Muscle of leg (tissue), 3 donors: ENCODE measurements at regions not wholly inside any gene's neighbourhood (a gene's known extent, or its start where the extent isn't known, plus 50 kb on each side); places are given as distances from the start of the nearest gene placed in this dataset.

Experiments
- DNase-seq: peaks from one replicate; pipeline ENCODE4 v3.0.0; 2013
- H3K27ac ChIP-seq: one replicate; pipeline ENCODE4 v1.5.1; 2013; ENCODE audit warnings: mild to moderate bottlenecking, low read length, control low read depth
- H3K27me3 ChIP-seq: one replicate; pipeline ENCODE4 v1.6.1; 2013; ENCODE audit warnings: low read length; ENCODE audit not compliant: control insufficient read depth, insufficient read depth
- H3K36me3 ChIP-seq: one replicate; pipeline ENCODE4 v1.6.1; 2013; ENCODE audit warnings: low read length; ENCODE audit not compliant: control insufficient read depth, insufficient read depth
- H3K4me1 ChIP-seq: one replicate; pipeline ENCODE4 v1.6.1; 2013; ENCODE audit warnings: low read length; ENCODE audit not compliant: control insufficient read depth, insufficient read depth
- H3K4me3 ChIP-seq: one replicate; pipeline ENCODE4 v1.5.1; 2013; ENCODE audit warnings: low read length, control low read depth
- H3K9me3 ChIP-seq: replicated peaks from 2 replicates; pipeline ENCODE4 v1.6.1; 2013; ENCODE audit warnings: low read depth, low read length; ENCODE audit not compliant: control insufficient read depth
- WGBS: methylation state at CpG from one replicate; pipeline ENCODE4 v1.1.5; 2013; ENCODE audit warnings: missing lambda C conversion rate; ENCODE audit not compliant: insufficient coverage; 5-methylcytosine and 5-hydroxymethylcytosine counted together

DNA sequence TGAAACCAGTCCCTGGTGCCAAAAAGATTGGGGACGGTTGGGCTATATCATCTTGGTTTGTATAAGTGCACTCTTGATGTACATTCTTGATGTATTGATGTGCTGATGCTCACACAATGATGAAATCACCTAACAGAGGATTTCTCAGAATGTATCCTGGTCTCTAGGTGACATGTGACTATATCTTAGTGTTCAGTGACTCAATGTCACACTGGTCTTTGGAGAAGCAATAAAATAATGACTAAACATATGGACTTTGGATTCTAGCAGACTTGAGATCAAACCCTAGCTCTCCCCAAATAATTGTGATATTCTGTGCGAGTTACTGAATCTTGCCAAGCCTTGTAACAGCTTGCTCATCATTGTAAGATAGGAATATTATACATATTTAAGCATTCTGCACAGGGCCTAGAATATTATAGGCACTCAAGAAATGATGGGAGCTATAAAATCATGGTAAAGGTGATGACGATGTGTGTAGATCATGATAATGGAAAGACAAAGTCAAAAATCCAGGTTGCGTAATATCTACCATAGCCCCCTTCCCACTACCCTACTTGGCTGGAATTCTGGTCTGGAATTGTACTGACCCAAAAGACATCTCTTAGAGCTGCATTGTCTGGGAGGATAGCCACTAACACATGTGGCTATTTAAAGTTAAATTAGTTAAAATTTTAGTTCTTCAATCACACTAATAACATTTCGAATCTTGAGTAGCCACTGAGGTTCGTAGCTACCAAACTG, 117.6 kb upstream of the PWP1 start:
- no peaks in the 10 kb centered on the region for H3K4me1 ChIP-seq
- H3K36me3 ChIP-seq = no peaks in the 10 kb centered on the region
- no peaks in the 10 kb centered on the region for H3K9me3 ChIP-seq
- H3K27me3 ChIP-seq = no peaks in the 10 kb centered on the region
- no CpG with 5 or more reads among the region's 6 CpGs for WGBS
- H3K27ac ChIP-seq = no peak overlapping the region
- no peak overlapping the region for H3K4me3 ChIP-seq
- no peak for DNase-seq

DNA sequence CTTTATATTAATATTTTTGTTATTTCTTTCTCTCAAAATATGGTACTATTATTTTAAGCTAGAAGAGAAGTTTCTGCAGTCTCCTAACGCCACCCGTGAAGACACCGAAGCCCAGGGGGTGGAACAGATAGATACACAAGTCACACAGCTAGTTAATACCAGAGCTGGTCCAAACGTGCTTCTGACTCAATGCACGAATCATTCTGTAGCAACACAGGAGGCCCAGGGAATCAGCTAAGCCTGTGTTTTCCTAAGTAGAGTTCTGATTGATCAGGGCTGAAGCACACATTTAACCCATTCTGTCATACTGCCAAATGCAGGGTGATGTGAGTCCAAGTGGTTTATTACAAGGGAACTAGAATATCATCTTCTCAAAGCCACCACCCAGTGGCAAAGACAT, 116.9 kb upstream of the PWP1 start:
- H3K4me3 ChIP-seq = no peak overlapping the region

DNA sequence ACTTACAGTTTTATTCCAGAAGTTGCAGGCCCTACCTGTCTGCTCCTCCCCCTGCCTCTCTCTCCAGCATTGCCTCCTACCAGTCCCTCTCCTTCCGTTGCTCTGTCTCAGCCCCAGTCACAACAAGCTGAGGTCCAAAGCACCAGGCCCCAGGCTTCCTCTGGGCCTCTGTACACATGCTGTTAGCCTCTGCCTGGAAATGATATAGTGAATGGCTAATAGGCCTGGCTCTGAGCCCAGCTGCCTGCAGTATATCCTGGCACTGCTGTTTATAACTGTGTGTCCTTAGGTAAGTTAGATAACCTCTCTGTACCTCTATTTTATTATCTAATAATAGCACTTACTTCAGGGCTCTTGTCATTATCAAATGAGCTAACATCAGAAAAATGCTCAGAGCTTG, 114.9 kb upstream of the PWP1 start:
- Histone ChIP-seq H3K27me3 (no peaks in the 10 kb centered on the region), H3K4me3 (no peak overlapping the region), H3K27ac (no peak overlapping the region), H3K36me3 (no peaks in the 10 kb centered on the region), H3K9me3 (no peaks in the 10 kb centered on the region), H3K4me1 (no peaks in the 10 kb centered on the region)
- WGBS = no CpG with 5 or more reads among the region's 1 CpG
- DNase-seq = no peak

More for the DNA sequence above, 116.9 kb upstream of the PWP1 start:
- Histone ChIP-seq H3K4me1 (no peaks in the 10 kb centered on the region), H3K27ac (no peak overlapping the region), H3K27me3 (no peaks in the 10 kb centered on the region), H3K9me3 (no peaks in the 10 kb centered on the region), H3K36me3 (no peaks in the 10 kb centered on the region)
- DNase-seq = no peak
- 93% methylated on average over 3 of the region's 5 CpGs for WGBS

DNA sequence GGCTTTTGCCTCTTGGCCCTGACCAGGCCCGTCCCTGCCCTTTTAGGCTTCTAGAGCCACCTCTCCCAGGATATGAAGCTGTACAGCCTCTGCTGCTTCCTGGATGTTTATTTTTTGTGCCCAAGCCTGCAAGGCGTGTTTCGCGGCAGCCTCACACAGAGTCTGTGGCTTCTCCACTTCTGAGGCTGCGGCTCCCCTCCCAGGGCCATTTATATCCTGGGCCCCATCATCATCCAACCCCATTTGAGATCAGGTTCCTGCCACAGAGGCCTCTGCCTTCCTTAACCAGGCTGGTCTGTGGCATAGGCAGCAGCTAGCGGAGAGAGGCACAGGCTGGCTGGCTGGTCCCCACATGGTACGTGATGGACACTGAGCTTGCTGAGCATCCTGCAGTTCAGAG, 114.1 kb upstream of the PWP1 start:
- WGBS = 78% methylated on average over 7 of the region's 7 CpGs
- no peaks in the 10 kb centered on the region for H3K9me3 ChIP-seq

DNA sequence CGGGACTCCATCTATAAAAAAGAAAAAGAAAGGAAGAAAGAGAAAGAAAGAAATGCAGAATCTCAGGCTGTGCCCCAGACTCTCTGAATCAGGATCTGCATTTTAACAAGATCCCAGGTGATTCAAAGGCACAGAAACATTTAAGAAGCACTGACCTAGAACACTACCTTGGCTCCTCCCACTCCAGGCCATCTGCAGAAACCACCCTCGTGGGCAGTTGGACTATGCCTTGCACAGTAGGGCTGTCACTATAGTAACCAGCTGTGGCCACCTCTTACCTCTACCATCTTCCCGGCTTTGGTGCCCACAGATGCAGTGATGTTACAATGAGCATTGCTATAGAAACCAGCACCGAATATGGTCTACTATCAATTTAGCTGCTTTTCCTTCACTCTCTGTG, 110.9 kb upstream of the PWP1 start:
- Histone ChIP-seq H3K27ac (no peak overlapping the region), H3K36me3 (no peaks in the 10 kb centered on the region), H3K4me1 (peaks cover 2% of the 10 kb centered on the region), H3K27me3 (peaks cover 8% of the 10 kb centered on the region), H3K9me3 (no peaks in the 10 kb centered on the region), H3K4me3 (no peak overlapping the region)
- no peak for DNase-seq
- WGBS = 72% methylated on average over 4 of the region's 4 CpGs

More for the DNA sequence above, 114.1 kb upstream of the PWP1 start:
- no peak overlapping the region for H3K27ac ChIP-seq
- no peaks in the 10 kb centered on the region for H3K27me3 ChIP-seq
- DNase-seq = no peak
- no peaks in the 10 kb centered on the region for H3K36me3 ChIP-seq
- H3K4me3 ChIP-seq = no peak overlapping the region
- no peaks in the 10 kb centered on the region for H3K4me1 ChIP-seq

- Histone ChIP-seq H3K4me3 (peak overlapping the region; percentile 21), H3K36me3 (no peaks in the 10 kb centered on the region), H3K9me3 (no peaks in the 10 kb centered on the region), H3K27ac (no peak overlapping the region), H3K27me3 (peaks cover 40% of the 10 kb centered on the region), H3K4me1 (peaks cover 6% of the 10 kb centered on the region)
- 13% methylated on average over 38 of the region's 66 CpGs for WGBS
- DNase-seq = peak; percentile 34
Observed at GRCh38 chr12:107580750-107581618, 104.6 kb upstream of the PWP1 start.

DNA sequence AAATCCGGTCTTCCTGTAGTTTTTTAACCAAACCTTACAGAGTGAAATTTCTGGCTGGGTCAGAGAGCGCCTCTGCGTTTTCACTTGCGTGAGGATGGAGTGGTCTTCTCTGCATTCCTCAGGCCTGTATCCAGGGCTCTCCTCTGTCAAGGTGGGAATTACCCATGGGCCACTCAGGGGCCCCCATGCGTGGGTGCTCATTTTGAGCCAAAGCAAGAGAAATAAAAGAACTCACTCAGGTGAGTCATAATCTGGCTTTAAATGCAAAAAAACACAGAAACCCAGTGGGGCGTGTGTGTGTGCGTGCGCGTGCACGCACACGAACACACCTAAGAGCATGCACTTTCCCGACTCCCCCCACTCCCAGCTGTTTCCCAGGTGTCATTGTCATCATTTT, 104.0 kb upstream of the PWP1 start:
- Histone ChIP-seq H3K4me3 (peak overlapping the region; percentile 21), H3K4me1 (peaks cover 6% of the 10 kb centered on the region), H3K27me3 (peaks cover 40% of the 10 kb centered on the region), H3K27ac (no peak overlapping the region), H3K36me3 (no peaks in the 10 kb centered on the region), H3K9me3 (no peaks in the 10 kb centered on the region)
- WGBS = 43% methylated on average over 11 of the region's 12 CpGs
- no peak for DNase-seq

GRCh38 chr12:107583551-107583950, 102.0 kb upstream of the PWP1 start:
- peaks cover 4% of the 10 kb centered on the region for H3K9me3 ChIP-seq
- H3K27ac ChIP-seq = no peak overlapping the region
- no peaks in the 10 kb centered on the region for H3K36me3 ChIP-seq
- DNase-seq = no peak
- no peak overlapping the region for H3K4me3 ChIP-seq
- peaks cover 40% of the 10 kb centered on the region for H3K27me3 ChIP-seq
- WGBS = 86% methylated on average over 1 of the region's 5 CpGs
- peaks cover 6% of the 10 kb centered on the region for H3K4me1 ChIP-seq

- peaks cover 4% of the 10 kb centered on the region for H3K4me1 ChIP-seq
- H3K4me3 ChIP-seq = no peak overlapping the region
- peaks cover 4% of the 10 kb centered on the region for H3K9me3 ChIP-seq
- no peaks in the 10 kb centered on the region for H3K36me3 ChIP-seq
- H3K27me3 ChIP-seq = peaks cover 33% of the 10 kb centered on the region
- DNase-seq = no peak
- no peak overlapping the region for H3K27ac ChIP-seq
- 80% methylated on average over 1 of the region's 2 CpGs for WGBS
Observed at GRCh38 chr12:107584563-107584962, 101.0 kb upstream of the PWP1 start.

- H3K27ac ChIP-seq = no peak overlapping the region
- peaks cover 19% of the 10 kb centered on the region for H3K27me3 ChIP-seq
- no peaks in the 10 kb centered on the region for H3K36me3 ChIP-seq
- H3K4me3 ChIP-seq = no peak overlapping the region
- DNase-seq = no peak
- peaks cover 4% of the 10 kb centered on the region for H3K4me1 ChIP-seq
- WGBS = 82% methylated on average over 12 of the region's 12 CpGs
- H3K9me3 ChIP-seq = peaks cover 4% of the 10 kb centered on the region
Observed at GRCh38 chr12:107586256-107586970, 99.2 kb upstream of the PWP1 start.
